Natural killer cell (primary cell): ENCODE measurements at regions not wholly inside any gene's neighbourhood (a gene's known extent, or its start where the extent isn't known, plus 50 kb on each side); places are given as distances from the start of the nearest gene placed in this dataset.

Source experiments
- ATAC-seq, 3 donors: fragments of 150-1000 bp in 2 of 3; fragments of 200-7000 bp in 1 of 3; cut with Tn5 transposase; 1 replicate in 1 of 3; 2 replicates in 2 of 3; pipeline ENCODE4 v1.10.0; 2021; ENCODE audit warnings: mild to moderate bottlenecking in 2 of 3, moderate library complexity in 2 of 3
- DNase-seq, 2 donors: peaks; one replicate each; pipeline versions ENCODE4 v3.0.0 to v3.0.0-alpha.2; 2013 to 2021; ENCODE audit warnings: mixed read lengths in 1 of 2
- H3K27ac ChIP-seq: one replicate; pipeline ENCODE4 v1.5.1; 2013; ENCODE audit warnings: mild to moderate bottlenecking, low read length
- H3K27me3 ChIP-seq: one replicate; pipeline ENCODE4 v1.6.1; 2013; ENCODE audit warnings: low read length; ENCODE audit not compliant: control insufficient read depth, insufficient read depth
- H3K36me3 ChIP-seq: one replicate; pipeline ENCODE4 v1.6.1; 2013; ENCODE audit warnings: low read length; ENCODE audit not compliant: control insufficient read depth, insufficient read depth
- H3K4me1 ChIP-seq: one replicate; pipeline ENCODE4 v1.6.1; 2013; ENCODE audit warnings: low read length; ENCODE audit not compliant: control insufficient read depth, insufficient read depth
- H3K4me3 ChIP-seq: one replicate; pipeline ENCODE4 v1.5.1; 2013; ENCODE audit warnings: low read length
- H3K9me3 ChIP-seq: one replicate; pipeline ENCODE4 v1.6.1; 2013; ENCODE audit warnings: low read length; ENCODE audit not compliant: control insufficient read depth, insufficient read depth
- H3K27ac Mint-ChIP-seq, 2 donors: one replicate each; pipeline ENCODE4 v1.8.0; 2022; ENCODE audit warnings: mild to moderate bottlenecking in 2 of 2, mixed read lengths in 2 of 2, moderate library complexity in 1 of 2
- H3K27me3 Mint-ChIP-seq, 2 donors: one replicate each; pipeline ENCODE4 v1.8.0; 2022; ENCODE audit warnings: low read depth in 2 of 2, mixed read lengths in 2 of 2
- H3K36me3 Mint-ChIP-seq: one replicate; pipeline ENCODE4 v1.8.0; 2022; ENCODE audit warnings: mixed read lengths
- H3K4me1 Mint-ChIP-seq, 2 donors: one replicate each; pipeline ENCODE4 v1.8.0; 2022; ENCODE audit warnings: mixed read lengths in 2 of 2
- H3K4me3 Mint-ChIP-seq: one replicate; pipeline ENCODE4 v1.8.0; 2022; ENCODE audit warnings: mild to moderate bottlenecking, moderate library complexity, mixed read lengths
- H3K9me3 Mint-ChIP-seq, 2 donors: one replicate each; pipeline ENCODE4 v1.8.0; 2022; ENCODE audit warnings: mixed read lengths in 2 of 2
- WGBS: methylation state at CpG from one replicate; pipeline ENCODE4 v1.1.7; 2013; ENCODE audit warnings: missing lambda C conversion rate; ENCODE audit not compliant: insufficient coverage; 5-methylcytosine and 5-hydroxymethylcytosine counted together
- intact Hi-C: fragments of 100-400 bp; cut with micrococcal nuclease; formaldehyde crosslinking; loops from one replicate; pipeline ENCODE4 v1.14.2; 2022
- TF ChIP-seq, protein P1 (sequence below): fragments of 200-600 bp; IDR thresholded peaks from one replicate; pipeline ENCODE4 v1.8.0; 2022; ENCODE audit warnings: antibody characterized with exemption

DNA sequence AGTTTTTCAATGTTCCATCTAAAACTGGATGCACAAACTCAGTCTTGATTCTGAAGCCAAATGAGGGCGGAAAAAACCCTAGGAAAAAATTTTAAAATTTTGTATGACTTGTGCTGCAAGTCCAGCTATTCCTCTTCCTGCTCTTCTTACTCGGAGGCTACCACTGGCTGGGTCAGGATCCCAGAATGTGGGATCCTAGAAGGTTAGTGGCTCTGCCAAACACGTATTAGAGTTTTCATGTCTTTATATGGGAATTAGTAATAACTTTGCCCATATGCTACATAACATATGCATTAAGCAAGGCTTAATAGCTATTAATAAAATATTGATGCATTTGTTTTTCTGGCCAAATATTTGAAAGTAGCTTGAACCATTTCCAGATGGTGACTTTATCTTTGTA, 458.3 kb downstream of the AGTPBP1 start:
- intact Hi-C loops, result no loop called here
- DNase-seq (no peak), ATAC-seq (no peak)
- Mint-ChIP-seq H3K27ac (no peak overlapping the region), H3K36me3 (no peaks in the 10 kb centered on the region), H3K9me3 (no peaks in the 10 kb centered on the region), H3K4me1 (peaks cover 14 to 19% of the 10 kb centered on the region in 2 donors), H3K27me3 (peaks cover 15 to 58% of the 10 kb centered on the region in 2 donors), H3K4me3 (no peak overlapping the region)
- Histone ChIP-seq H3K4me3 (no peak overlapping the region), H3K27ac (no peak overlapping the region), H3K27me3 (no peaks in the 10 kb centered on the region), H3K9me3 (no peaks in the 10 kb centered on the region), H3K4me1 (peaks cover 3% of the 10 kb centered on the region), H3K36me3 (no peaks in the 10 kb centered on the region)
- WGBS, result 88% methylated on average over 2 of the region's 3 CpGs
- TF ChIP-seq, protein P1, sequence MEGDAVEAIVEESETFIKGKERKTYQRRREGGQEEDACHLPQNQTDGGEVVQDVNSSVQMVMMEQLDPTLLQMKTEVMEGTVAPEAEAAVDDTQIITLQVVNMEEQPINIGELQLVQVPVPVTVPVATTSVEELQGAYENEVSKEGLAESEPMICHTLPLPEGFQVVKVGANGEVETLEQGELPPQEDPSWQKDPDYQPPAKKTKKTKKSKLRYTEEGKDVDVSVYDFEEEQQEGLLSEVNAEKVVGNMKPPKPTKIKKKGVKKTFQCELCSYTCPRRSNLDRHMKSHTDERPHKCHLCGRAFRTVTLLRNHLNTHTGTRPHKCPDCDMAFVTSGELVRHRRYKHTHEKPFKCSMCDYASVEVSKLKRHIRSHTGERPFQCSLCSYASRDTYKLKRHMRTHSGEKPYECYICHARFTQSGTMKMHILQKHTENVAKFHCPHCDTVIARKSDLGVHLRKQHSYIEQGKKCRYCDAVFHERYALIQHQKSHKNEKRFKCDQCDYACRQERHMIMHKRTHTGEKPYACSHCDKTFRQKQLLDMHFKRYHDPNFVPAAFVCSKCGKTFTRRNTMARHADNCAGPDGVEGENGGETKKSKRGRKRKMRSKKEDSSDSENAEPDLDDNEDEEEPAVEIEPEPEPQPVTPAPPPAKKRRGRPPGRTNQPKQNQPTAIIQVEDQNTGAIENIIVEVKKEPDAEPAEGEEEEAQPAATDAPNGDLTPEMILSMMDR, result no peak

DNA sequence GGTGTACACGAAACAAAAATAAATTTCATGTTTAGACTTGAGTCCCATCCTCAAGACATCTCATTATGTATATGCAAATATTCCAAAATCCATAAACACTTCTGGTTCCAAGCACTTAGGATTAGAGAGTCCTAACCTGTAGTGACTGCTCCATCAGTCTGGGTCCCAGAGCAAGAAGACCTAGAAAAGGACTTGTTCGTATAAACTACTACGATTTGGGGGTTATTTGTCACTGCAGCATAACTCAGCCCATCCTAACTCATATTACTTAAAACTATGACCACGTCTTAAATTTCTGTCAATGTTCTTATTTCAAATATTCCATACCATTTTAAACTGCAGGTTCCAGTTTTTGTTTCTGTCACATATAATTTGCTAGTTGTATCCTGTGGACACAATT, 463.0 kb downstream of the AGTPBP1 start:
- Mint-ChIP-seq H3K27ac (no peak overlapping the region), H3K36me3 (no peaks in the 10 kb centered on the region), H3K4me3 (no peak overlapping the region), H3K27me3 (peaks cover 9 to 60% of the 10 kb centered on the region in 2 donors), H3K9me3 (no peaks in the 10 kb centered on the region), H3K4me1 (peaks cover 0 to 6% of the 10 kb centered on the region in 2 donors)
- WGBS, result 81% methylated on average over 4 of the region's 4 CpGs
- Histone ChIP-seq H3K27me3 (no peaks in the 10 kb centered on the region), H3K36me3 (no peaks in the 10 kb centered on the region), H3K27ac (no peak overlapping the region), H3K4me1 (no peaks in the 10 kb centered on the region), H3K4me3 (no peak overlapping the region), H3K9me3 (no peaks in the 10 kb centered on the region)
- DNase-seq (no peak), ATAC-seq (no peak)
- TF ChIP-seq, protein P1, result no peak
- intact Hi-C loops, result no loop called here

DNA sequence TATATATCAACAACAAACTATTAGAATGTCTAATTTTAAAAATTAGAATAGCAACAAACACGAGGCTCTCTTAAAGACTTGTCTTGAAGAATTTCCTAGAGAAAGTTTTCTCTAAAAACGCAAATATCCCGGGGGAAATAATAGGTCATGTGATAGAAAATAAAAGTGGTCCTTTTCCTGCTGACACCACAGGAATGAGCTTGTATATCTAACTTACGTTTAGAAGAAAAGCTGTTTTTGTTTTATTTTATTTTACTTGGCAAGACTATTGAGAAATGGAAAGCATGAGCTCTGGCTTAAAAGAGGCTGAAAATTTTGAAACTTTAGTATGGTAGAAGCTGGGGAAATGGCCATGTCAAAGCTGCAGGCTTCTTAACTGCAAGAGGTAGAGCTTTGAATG, 465.0 kb downstream of the AGTPBP1 start:
- TF ChIP-seq, protein P1, result no peak
- Histone ChIP-seq H3K27ac (no peak overlapping the region), H3K9me3 (no peaks in the 10 kb centered on the region), H3K4me1 (no peaks in the 10 kb centered on the region), H3K27me3 (no peaks in the 10 kb centered on the region), H3K36me3 (no peaks in the 10 kb centered on the region), H3K4me3 (no peak overlapping the region)
- Mint-ChIP-seq H3K36me3 (no peaks in the 10 kb centered on the region), H3K4me1 (peaks cover 0 to 6% of the 10 kb centered on the region in 2 donors), H3K4me3 (no peak overlapping the region), H3K27ac (no peak overlapping the region), H3K9me3 (no peaks in the 10 kb centered on the region), H3K27me3 (peaks cover 10 to 59% of the 10 kb centered on the region in 2 donors)
- DNase-seq, result no peak
- WGBS, result 95% methylated on average over 4 of the region's 4 CpGs
- no peak for ATAC-seq
- intact Hi-C loops, result no loop called here

DNA sequence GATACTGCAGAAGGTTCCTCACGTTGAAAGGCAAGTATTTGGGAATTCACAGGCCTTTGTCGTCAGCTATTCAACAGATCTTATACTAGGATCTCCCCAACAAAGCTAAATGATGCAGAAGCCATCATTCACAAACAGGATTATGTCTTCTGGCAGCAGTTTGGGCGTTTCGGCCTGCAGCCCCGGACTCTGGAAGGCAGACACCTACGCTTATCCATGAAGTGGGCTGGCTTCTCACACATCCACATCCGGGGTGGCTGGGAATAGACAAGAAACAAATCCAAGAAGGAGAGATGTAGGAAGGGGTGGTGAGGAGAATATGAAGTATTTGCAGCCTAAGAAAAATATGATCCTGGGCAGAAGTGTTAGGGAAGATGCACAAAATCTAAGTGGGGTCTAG, 471.9 kb downstream of the AGTPBP1 start:
- intact Hi-C loops, result no loop called here
- 88% methylated on average over 7 of the region's 7 CpGs for WGBS
- no peak overlapping the region for H3K27ac Mint-ChIP-seq

More for the DNA sequence above, 471.9 kb downstream of the AGTPBP1 start:
- Mint-ChIP-seq H3K4me1 (no peaks in the 10 kb centered on the region), H3K9me3 (no peaks in the 10 kb centered on the region), H3K27me3 (peaks cover 7 to 30% of the 10 kb centered on the region in 2 donors), H3K36me3 (no peaks in the 10 kb centered on the region), H3K4me3 (no peak overlapping the region)
- no peaks in the 10 kb centered on the region for H3K9me3 ChIP-seq
- no peak for ATAC-seq
- DNase-seq, result no peak
- H3K4me3 ChIP-seq, result no peak overlapping the region
- H3K27ac ChIP-seq, result no peak overlapping the region
- TF ChIP-seq, protein P1, result no peak
- H3K36me3 ChIP-seq, result no peaks in the 10 kb centered on the region
- no peaks in the 10 kb centered on the region for H3K4me1 ChIP-seq
- no peaks in the 10 kb centered on the region for H3K27me3 ChIP-seq
